OCI-LY7 (cell line): ENCODE measurements at regions not wholly inside any gene's neighbourhood (a gene's known extent, or its start where the extent isn't known, plus 50 kb on each side); places are given as distances from the start of the nearest gene placed in this dataset.

Source experiments
- CTCF ChIP-seq: fragments of 200-600 bp; sonication (generic); conservative IDR thresholded peaks from 2 replicates; pipeline ENCODE4 v1.5.1; 2014; ENCODE audit warnings: mild to moderate bottlenecking, antibody characterized with exemption, low read length, moderate library complexity, mixed read lengths
- EZH2phosphoT487 ChIP-seq: fragments of 200-600 bp; sonication (generic); IDR thresholded peaks from 2 replicates; pipeline ENCODE4 v1.6.1; 2018; ENCODE audit warnings: low read depth, borderline replicate concordance, mild to moderate bottlenecking, mixed run types, antibody characterized with exemption, low read length, moderate library complexity, mixed read lengths

GRCh38 chr9:22206833-22207232 lies 197.7 kb upstream of the CDKN2B start:
- TF ChIP-seq CTCF, result no peak
- no peak for TF ChIP-seq EZH2phosphoT487
